ENCODE measurements at regions not wholly inside any gene's neighbourhood (a gene's known extent, or its start where the extent isn't known, plus 50 kb on each side); places are given as distances from the start of the nearest gene placed in this dataset.

DNA sequence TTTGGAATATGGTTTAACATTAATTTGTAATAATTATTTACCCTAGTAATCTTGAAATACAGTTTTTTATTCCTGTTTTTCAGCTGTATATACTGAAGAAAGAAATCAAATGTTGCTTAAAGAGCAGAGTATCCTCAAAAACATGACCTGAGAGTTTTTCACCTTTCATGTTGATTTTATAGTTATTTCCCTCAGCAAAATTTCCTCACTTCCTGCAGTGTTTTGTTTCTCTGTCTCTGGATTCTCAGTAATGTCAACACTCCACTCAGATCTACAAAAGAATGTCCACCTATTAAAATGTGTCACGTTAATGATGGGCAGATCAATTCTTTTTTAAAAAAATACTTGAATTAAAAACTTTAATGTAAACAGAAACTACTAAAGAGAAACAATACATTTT lies 398.3 kb downstream of the ANXA1 start:
- no peak for DNase-seq (ENCODE audit: low read depth, low spot score)

DNA sequence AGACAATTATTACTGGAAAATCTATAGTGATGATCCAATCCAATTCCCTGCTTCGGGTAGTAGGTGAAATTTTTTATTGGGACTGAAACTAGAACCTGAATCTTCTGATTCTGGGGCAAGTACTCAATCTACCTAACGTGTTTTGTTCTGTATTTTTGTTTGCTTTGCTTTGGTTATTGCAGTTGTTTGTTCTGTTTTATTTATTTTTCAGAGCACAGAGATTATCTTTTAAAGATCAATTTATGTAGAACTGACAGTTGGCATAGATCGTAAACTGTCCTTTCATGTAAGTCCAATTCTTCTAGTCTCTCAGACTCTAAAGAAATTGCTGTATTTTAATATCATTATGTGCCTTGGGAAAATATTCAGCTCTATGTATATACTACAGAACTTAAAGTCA lies 401.6 kb downstream of the ANXA1 start:
- DNase-seq (ENCODE audit: low read depth, low spot score) = no peak

DNA sequence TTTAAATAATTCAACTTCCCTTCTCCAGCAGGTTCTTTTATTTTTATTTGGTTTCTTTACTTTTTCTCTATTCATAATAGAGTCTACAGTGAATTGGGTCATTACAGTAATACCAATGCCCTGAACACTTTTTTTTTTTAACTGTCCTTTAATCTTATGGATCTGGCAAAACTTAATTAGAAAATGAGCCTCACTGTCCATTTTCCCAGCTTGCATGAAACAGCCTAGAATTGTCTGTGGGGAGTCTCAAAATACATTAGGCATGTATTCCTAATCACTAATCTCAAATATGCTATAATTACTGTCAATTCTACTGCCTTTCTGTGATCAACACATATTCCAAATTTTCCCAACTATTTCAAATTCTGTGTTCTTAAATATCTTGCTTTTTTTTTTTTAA lies 406.8 kb downstream of the ANXA1 start:
- DNase-seq (ENCODE audit: low read depth, low spot score) = no peak

DNA sequence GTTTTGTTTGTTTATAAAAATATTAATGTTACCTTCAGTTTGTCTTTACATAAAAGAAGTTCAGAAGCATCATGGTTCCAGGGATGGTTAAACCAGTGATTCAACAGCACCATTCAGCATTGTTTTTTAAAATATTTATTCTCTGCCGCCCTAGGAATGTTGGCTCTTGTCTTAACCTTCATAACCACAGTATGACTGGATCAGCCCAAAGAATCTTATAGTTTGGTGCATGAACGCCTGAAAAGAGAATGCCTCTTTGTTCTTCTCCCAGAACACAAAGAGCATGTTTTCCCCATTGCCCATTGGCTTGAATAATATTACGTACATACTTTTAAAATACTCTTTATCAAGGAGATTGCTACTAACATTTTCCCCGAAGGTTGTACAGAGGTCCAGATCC lies 413.4 kb downstream of the ANXA1 start:
- DNase-seq (ENCODE audit: low read depth, low spot score) = no peak

DNA sequence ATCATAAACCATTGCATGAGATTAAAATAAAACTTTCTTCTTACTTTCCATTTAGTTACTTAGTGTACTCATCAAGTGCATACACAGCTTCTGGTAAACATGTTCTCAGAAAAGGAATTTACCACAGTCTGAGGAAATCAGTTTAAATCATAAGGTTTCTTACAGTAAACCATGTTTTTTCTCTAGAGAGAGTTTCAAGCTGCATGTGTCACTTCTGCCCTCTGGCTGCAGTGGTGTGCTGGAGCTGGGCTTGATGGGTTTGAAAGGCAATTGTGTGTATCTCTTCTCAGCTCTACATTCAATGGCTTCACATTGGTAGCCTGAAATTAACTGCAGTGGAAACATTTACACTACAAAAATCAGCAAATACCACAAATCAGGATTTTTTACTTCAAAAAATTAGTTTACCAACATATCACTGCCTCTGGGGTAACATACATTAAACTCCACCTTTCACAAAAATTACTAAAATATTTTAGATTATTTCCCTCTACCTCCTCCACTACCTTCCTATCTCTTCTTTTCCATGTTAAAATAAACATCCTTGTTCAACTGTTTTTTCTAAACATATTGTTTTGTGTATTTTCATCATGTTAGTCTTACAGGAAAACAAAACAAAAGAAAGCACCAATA lies 414.3 kb downstream of the ANXA1 start:
- DNase-seq (ENCODE audit: low read depth, low spot score) = no peak

DNA sequence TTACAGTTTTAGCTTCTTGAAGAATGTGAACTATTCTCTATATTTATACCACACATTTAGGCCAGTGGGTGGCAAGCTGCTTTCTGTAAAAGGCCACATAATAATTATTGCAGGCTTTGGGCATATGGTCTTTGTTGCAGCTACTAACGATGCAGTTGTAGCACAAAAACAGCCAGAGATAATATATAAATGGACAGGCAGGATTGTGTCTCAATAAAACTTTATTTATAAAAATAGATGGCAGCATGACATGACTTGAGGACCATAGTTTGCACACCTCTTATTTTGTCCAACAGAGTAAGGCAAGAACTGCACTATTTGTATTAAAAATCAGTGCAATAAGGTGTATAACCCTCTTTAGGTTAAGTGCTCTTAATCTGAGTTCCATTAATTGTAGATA lies 415.0 kb downstream of the ANXA1 start:
- DNase-seq (ENCODE audit: low read depth, low spot score) = no peak

DNA sequence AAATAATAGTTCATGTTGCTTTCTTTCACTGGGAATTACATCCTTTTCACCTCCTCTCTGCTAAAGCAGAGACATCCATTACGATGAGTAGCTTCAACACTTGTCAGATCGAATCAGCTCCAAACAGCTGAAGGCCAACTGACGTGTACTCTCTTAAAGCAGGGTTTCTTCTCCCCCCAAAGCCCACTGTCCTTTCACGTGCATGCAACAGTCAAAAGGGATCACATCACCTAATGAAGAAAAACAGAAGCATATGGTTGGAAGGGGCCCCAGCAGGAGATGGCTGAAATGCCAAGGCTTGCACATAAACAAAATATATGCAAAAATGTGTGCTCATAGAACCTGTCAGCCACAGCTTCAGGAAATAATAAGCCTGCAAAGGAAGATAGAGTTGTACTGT lies 421.6 kb downstream of the ANXA1 start:
- DNase-seq (ENCODE audit: low read depth, low spot score) = no peak

DNA sequence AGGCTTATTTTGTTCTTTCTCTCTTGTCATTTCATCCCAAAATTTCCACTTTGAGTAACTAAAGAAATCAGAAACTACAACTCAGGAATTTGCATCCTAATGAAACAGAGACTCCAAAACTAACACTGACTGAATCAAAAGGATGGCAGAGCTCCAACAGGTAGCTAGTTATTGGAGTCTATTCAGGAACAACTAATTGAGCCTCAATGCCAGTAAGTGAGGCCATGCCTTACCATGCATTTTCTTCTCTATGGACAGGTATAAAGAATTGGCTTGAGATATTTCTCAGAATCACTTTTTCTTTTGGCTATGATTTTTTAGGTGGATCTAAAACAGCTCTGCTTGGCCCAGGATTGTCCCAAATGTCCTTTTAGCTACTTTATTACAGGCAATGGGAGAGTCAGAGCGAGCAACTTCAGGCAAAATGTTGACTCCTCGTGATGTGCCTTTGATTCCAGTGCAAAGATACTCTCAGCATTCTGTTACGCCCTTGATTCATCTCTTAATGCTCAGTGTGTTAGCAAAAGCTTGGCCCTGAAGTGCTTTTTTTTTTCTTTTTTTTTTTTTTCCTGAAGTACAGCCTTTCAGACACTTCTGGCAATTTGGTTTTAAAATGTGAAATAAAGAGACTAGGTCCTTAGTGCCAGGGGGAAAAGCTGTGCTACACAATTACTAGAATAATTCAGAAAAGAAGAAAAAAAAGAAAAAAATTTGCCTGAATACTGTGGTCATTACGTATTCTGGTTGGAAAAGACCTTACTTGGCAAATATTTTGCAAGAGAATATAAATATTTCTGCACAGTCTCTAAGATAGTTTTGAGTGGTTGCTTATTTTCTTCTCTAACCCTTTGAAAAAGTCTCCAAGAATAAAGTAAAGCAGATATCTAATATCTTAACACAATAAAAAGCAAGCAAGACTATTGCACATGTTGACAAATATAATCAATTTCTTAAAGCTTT lies 423.7 kb downstream of the ANXA1 start:
- DNase-seq (ENCODE audit: low read depth, low spot score) = no peak

DNA sequence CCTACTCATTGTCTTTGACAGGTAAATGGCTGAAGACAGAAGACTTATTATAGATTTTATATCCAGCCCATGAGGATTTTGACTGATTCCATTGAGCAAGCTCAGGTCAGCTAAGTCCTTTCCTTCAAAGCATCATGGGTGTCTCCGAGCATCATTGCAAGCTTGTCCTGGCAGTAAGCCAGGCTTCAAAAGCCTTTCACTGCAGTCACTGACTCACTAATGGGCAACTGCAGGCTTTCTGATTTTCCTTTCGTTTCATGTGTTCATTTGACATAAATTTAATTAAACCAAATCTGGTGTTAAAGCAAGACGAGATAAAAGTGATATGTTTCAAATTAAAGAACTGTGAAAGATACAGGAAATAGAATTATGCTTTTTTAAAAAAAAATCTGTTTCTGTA lies 426.2 kb downstream of the ANXA1 start:
- DNase-seq (ENCODE audit: low read depth, low spot score) = no peak

DNA sequence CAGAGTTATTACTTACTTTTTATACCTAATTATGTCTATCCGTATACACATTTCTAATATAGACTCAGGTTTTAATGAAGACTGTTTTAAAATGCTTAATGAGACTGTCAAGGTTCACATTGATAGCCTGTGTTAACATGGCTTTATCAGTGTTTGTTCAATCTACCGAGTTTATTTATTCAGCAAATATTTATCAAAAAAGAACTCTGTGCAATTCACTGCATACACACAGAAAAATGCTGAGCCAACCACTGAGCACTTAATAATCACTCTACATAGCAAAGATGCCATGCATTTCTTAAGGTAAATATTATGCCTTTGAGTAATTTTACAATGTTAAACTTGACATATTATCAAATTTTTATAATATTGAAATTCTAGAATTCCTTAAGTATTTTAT lies 428.2 kb downstream of the ANXA1 start:
- no peak for DNase-seq (ENCODE audit: low read depth, low spot score)

DNA sequence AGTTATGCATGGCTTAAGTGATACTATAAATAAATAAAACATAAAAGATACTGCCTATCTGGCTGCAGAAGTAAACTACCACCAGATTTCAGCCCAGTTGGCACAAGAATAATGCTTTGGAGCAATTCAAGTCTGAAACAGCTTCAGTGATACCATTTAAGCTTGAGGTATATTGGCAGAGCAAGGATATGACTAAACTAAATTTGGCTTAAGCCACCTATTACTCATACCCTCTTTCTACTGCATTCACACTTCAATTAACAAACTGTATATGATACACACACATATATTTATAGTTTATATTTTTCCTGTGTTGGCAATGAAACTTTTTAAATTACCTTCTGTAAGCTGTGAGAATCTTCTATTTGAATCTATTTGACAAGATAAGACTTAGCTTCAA lies 431.9 kb downstream of the ANXA1 start:
- no peak for DNase-seq (ENCODE audit: low read depth, low spot score)

DNA sequence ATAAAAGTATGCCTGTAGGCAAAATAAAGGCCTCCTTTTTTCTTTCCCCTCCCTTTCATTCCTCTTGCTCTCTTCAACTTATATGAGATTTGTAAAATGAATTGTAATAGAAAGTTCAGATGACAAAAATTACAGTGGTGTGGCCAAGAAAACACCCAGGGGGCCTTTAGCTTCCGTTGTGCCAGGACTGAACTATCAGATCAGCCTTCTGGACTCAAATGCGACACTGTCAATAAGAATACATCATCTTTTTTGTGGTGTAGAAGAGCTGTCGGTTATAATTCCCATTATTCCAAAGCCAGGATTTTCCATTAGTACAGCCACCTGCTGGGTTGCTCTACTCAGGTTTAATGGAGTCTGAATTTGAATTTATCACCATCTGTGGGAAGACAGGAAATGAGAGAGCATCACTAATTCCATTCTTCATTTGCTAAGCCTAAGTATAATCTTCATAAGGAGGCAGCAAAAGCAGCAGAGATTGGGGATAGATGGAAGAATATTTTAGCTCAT lies 443.4 kb downstream of the ANXA1 start:
- no peak for DNase-seq (ENCODE audit: low read depth, low spot score)

DNA sequence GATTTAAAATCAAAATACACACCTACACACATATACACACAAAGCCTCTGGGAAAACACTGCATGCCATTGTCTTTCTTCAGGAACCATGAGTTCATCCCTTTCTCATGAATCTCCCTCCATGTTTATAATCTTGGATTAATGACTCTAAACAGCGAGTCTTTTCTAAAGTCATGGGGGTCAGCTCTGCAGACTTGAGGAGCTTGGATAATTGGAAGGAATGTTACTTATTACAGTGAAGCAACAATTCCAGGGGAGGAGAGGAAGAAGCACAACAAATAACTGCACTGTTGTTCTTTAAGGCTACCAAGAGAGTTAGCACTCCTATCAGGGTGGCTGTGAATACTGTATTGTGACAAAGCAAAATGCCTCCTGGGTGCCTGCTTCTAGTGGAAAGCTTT lies 444.7 kb downstream of the ANXA1 start:
- no peak for DNase-seq (ENCODE audit: low read depth, low spot score)

DNA sequence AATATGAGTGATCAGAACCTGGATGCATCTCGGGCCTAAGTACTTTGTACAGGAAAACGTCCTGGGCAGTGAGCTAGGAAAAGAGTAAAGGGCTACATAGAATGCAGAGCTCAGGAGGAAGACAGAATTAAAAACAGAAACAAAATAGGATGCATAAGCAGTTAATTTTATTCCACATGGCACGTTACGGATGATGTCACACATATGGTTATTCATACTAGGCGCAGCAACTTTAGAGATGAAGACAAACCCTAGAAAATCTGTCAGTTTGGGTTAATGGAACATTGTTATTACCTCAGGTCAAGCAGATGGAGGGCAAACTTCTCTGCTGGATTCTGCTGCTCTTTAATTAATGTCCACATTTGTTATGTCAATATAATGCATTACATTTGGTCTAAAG lies 445.4 kb downstream of the ANXA1 start:
- no peak for DNase-seq (ENCODE audit: low read depth, low spot score)

DNA sequence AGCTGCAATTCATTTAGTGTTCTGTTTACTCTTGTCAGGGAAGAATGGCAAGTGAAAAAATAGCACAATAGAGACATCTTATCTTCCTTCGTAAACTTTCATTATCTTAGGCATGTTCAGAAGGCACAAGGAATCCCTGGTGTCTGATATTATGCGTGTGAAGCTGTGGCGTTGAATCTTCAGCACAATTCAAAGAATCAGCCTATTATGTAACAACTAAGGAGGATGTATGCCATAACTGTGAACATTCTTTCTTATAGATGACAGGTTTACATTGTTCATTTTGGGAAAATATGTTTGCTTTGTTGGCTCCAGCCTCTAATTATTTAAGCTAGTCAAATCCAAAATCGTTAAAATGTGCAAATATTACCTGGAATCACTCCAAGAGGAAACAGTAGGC lies 446.1 kb downstream of the ANXA1 start:
- DNase-seq (ENCODE audit: low read depth, low spot score) = no peak

DNA sequence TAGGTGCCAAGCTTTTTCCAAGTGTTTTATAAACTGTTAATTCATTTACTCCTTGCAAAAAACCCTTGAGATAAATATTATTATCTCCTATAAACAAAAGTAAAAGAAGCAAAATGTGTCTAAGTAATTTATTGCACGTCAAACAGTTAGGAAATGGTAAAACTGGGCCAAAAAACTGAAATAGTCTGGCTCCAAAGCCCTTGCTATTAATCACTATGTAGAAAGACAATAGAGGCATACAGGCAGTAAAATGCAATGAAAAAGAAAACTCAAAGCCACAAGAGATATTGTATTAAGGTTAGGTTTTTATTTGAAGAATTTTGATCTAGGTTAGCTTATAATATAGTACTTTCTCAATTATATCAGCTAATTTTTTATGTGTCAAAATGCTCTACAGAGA lies 457.7 kb downstream of the ANXA1 start:
- DNase-seq (ENCODE audit: low read depth, low spot score) = no peak

DNA sequence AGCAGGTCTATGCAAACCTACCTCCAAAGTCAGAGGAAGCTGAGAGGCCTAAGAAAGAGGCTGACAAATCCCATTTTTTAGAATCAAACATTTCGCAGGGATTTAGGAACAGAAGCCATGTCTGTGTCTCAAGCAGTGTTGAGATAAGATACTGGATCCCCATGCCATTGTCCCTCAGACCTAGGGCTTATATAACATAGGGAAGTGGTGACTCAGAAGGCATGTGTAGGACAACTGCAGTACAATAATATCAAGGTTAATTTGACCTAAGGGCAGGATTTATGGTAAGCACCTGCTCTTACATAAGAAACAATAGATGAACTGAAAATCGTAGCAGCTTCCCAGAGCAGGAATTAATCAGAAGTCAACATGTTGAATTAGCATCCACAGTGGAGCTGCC lies 459.4 kb downstream of the ANXA1 start:
- DNase-seq (ENCODE audit: low read depth, low spot score) = no peak

DNA sequence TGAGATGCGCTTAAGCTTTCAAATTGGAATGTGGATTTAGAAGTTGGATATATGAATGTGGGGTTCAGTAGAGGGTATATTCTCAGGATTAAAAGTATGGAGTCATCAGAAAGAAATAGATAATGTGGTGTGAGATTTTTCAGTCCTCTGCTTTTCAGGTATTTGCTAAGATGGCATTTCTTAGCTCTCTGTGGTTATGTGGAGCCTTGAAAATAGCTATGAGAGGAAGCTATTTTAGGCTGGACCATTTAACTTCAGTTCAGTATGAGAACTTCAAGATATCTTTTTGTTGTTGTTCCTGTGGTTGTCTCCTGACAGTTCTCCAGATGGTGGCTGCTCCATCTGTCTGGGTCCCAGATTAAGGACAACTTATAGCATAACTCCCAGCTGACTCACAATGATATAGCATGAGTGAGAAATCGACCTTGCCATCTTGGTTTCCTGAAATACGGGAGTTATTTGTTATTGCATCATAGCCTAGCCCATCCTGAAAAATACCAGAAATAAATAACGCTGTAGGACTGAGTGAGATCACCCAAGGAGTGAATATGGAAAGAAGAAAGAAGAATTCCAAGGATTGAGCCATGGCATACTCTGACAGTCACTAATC lies 461.5 kb downstream of the ANXA1 start:
- DNase-seq (ENCODE audit: low read depth, low spot score) = no peak

DNA sequence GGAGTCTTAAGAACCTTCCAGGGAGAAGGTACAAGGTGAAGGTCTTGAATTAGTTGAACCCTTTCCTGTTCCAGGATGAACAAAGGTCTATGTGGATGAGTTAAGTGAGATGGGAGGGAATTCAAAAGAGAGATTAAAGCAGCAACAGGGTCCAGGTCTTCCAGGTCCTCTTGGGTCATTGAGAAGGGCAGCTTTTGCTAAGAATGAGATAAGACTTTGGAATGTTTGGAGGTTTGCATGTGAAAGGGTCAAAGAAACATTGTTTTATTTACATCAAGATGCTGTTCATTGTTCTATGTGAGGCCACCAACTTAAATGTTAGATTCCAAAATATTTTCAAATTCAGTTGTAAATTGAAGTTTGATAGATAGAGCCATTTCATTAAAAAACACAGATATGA lies 463.9 kb downstream of the ANXA1 start:
- DNase-seq (ENCODE audit: low read depth, low spot score) = no peak

DNA sequence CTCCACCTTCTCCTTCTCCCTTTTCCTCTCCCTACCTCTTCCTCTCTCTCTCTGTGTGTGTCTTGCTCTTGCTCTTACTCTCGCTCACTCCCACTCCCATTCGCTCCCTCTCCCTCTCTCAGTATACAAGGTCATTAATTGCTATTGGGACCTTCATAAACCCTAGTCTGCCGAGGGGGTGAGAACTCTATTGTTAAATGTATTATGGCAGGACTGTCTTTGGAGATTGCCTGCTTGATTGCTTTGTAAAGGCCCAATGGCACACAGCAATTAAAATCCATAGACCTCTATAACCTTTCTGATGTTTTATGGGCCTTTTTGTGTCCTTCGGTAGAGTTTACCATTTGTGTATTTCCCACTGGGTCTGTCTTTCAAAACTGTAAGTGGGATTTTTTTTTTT lies 465.9 kb downstream of the ANXA1 start:
- no peak for DNase-seq (ENCODE audit: low read depth, low spot score)

DNA sequence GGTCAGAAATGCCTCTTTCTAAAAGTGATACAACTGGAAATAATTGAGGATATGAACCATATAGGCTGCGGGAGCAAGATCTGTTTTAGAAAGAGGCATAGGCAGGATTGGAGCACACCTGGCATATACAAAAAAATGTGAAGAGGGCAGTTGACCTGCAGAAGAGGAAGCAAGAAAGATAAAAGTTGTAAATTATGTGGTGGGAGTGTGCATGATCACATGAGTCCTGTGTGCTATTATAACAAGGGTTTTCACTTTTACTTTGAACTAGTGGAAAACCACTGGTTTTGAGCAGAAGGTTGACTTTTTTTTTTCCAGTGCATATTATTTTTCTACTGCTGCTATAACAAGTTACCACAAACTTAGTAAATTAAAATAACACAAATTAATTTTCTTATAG lies 489.3 kb downstream of the ANXA1 start:
- no peak for DNase-seq (ENCODE audit: low read depth, low spot score)

DNA sequence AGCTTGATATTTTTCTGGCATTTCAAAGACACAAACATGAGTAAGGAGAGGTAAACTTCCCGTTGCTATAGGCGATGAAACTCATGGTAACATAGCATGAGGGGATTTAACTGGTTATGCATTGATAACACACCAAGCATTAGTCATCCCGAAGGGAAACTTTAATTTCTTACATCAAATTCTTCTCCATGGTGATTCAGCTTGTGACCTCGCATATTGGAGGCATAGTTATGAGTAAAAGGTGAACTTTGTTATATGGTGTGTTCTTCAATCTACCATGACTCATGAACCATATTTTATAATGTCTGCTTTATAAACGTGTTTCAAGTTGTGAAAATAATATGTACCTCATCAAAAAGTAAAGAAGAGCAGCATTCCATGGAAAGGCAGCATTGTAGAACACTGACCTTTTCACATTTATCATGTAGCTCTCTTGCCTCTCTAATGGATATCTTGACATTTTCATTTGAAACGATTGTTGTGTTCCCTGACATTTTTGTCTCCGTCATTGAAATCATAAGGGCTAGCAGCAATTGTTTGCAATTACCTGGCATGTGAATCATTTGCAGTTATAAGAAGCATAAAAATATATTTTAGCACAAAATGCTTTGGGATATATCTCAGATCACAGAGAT lies 491.8 kb downstream of the ANXA1 start:
- DNase-seq (ENCODE audit: low read depth, low spot score) = no peak
